HepG2 (cell line): ENCODE measurements at regions not wholly inside any gene's neighbourhood (a gene's known extent, or its start where the extent isn't known, plus 50 kb on each side); places are given as distances from the start of the nearest gene placed in this dataset.

Source experiments
- ATAC-seq: fragments of 200-7000 bp; cut with Tn5 transposase; 3 replicates; pipeline ENCODE4 v1.9.1; 2020; ENCODE audit warnings: mild to moderate bottlenecking, moderate library complexity
- BruUV-seq: library from RNA; stranded (reverse); fragments of 400-500 nt; replicated peaks from 2 replicates; lab custom pipeline; 2021; lab: Mats Ljungman, UMichigan
- CTCF ChIA-PET: fragments of 300-600 bp; formaldehyde crosslinking; extraction: SDS; loops from one replicate; lab custom pipeline; 2021; ENCODE audit warnings: low total read pairs, inconsistent platforms, low intra/inter-chr PET ratio; lab: Yijun Ruan, JAX
- POLR2A ChIA-PET: fragments of 350-600 bp; sonication (Branson Sonifier 250); formaldehyde crosslinking; loops from one replicate; lab custom pipeline; 2020; ENCODE audit warnings: antibody characterized with exemption, inconsistent platforms; lab: Yijun Ruan, JAX
- DNase-seq: peaks from one replicate; pipeline ENCODE4 v3.0.0-alpha.2; 2015; ENCODE audit warnings: low spot score
- FAIRE-seq: peaks from 3 replicates; lab custom pipeline; 2011; peaks lifted over from hg19 to GRCh38; lab: Jason Lieb, UNC
- H2AFZ ChIP-seq: one replicate; pipeline ENCODE4 v1.6.1; 2011; ENCODE audit warnings: low read length, inconsistent platforms
- H3K27ac ChIP-seq: fragments of 300-600 bp; 3 replicates; pipeline ENCODE4 v1.8.0; 2011; ENCODE audit warnings: mixed run types, mild to moderate bottlenecking, mixed read lengths, low read length, inconsistent platforms; ENCODE audit not compliant: insufficient read depth; ENCODE audit errors: extremely low read length
- H3K27me3 ChIP-seq, 2 experiments: fragments of 200-600 bp in 1 of 2; 2 replicates in 1 of 2; 3 replicates in 1 of 2; pipeline versions ENCODE4 v1.6.0 to v1.8.0; 2011; ENCODE audit warnings: low read length in 2 of 2, mild to moderate bottlenecking in 2 of 2, moderate library complexity in 2 of 2, inconsistent platforms in 1 of 2; ENCODE audit not compliant: insufficient read depth in 2 of 2, control insufficient read depth in 1 of 2
- H3K36me3 ChIP-seq, 2 experiments: fragments of 200-600 bp in 1 of 2; replicated peaks in 1 of 2; 2 replicates in 1 of 2; 3 replicates in 1 of 2; pipeline versions ENCODE4 v1.5.1 to v1.8.0; 2011; ENCODE audit warnings: low read length in 2 of 2, inconsistent platforms in 1 of 2; ENCODE audit not compliant: insufficient read depth in 2 of 2, control insufficient read depth in 1 of 2
- H3K4me1 ChIP-seq: 2 replicates; pipeline ENCODE4 v1.5.1; 2012; ENCODE audit warnings: low read length, inconsistent platforms; ENCODE audit not compliant: insufficient read depth
- H3K4me2 ChIP-seq: 2 replicates; pipeline ENCODE4 v1.6.0; 2011; ENCODE audit warnings: low read depth, low read length, inconsistent platforms
- H3K4me3 ChIP-seq, 3 experiments: fragments of 200-600 bp in 1 of 3; sonication (generic), shearing (Covaris generic) in 1 of 3; replicated peaks in 1 of 3; 2 replicates each; pipeline ENCODE4 v1.5.1; 2011 to 2016; ENCODE audit warnings: low read length in 3 of 3, inconsistent platforms in 2 of 3, low read depth in 2 of 3, mild to moderate bottlenecking in 2 of 3, control low read depth in 1 of 3, mixed read lengths in 1 of 3; ENCODE audit not compliant: insufficient read depth in 1 of 3
- H3K79me2 ChIP-seq: one replicate; pipeline ENCODE4 v1.6.1; 2011; ENCODE audit warnings: low read length, inconsistent platforms; ENCODE audit not compliant: insufficient read depth
- H3K9ac ChIP-seq: 2 replicates; pipeline ENCODE4 v1.6.0; 2011; ENCODE audit warnings: mild to moderate bottlenecking, low read depth, low read length, inconsistent platforms; ENCODE audit not compliant: insufficient read depth
- H3K9me3 ChIP-seq: 2 replicates; pipeline ENCODE4 v1.5.1; 2012; ENCODE audit warnings: mild to moderate bottlenecking, low read length
- H4K20me1 ChIP-seq: 2 replicates; pipeline ENCODE4 v1.6.0; 2011; ENCODE audit warnings: inconsistent platforms, mild to moderate bottlenecking, low read length, moderate library complexity; ENCODE audit not compliant: insufficient read depth
- AGO2 ChIP-seq: fragments of 200-400 bp; formaldehyde crosslinking; optimal IDR thresholded peaks from 2 replicates; pipeline ENCODE3; 2017; ENCODE audit warnings: mild to moderate bottlenecking, low read depth, low read length, moderate library complexity
- FOSL1 ChIP-seq: sonication (generic); formaldehyde crosslinking; IDR thresholded peaks from 2 replicates; pipeline ENCODE4 v1.9.0; 2021; ENCODE audit warnings: missing genetic modification reagents, borderline replicate concordance
- GPN1 ChIP-seq: sonication (generic); formaldehyde crosslinking; IDR thresholded peaks from 2 replicates; pipeline ENCODE4 v1.5.1; 2020; ENCODE audit warnings: missing genetic modification reagents, borderline replicate concordance
- HHEX ChIP-seq: IDR thresholded peaks from 2 replicates; pipeline ENCODE4 v1.6.1; 2016; ENCODE audit warnings: control low read depth
- KLF15 ChIP-seq: sonication (generic); formaldehyde crosslinking; IDR thresholded peaks from 2 replicates; pipeline ENCODE4 v1.8.1; 2023; ENCODE audit warnings: borderline replicate concordance, mild to moderate bottlenecking, inconsistent platforms, missing genetic modification reagents, mixed read lengths
- MIER3 ChIP-seq: IDR thresholded peaks from 2 replicates; pipeline ENCODE4 v1.6.1; 2016; ENCODE audit warnings: missing compliant biosample characterization, borderline replicate concordance
- NFE2L2 ChIP-seq: fragments of 150-350 bp; IDR thresholded peaks from 2 replicates; pipeline ENCODE4 v1.6.1; 2014; ENCODE audit warnings: low read length
- NKX3-1 ChIP-seq: sonication (generic); formaldehyde crosslinking; IDR thresholded peaks from 2 replicates; pipeline ENCODE4 v1.5.0; 2020; ENCODE audit warnings: missing genetic modification reagents
- PBX3 ChIP-seq: sonication (generic); formaldehyde crosslinking; IDR thresholded peaks from 2 replicates; pipeline ENCODE4 v1.8.1; 2023; ENCODE audit warnings: missing genetic modification reagents, inconsistent platforms, borderline replicate concordance
- POLR2AphosphoS2 ChIP-seq: IDR thresholded peaks from 2 replicates; pipeline ENCODE4 v1.6.1; 2011; ENCODE audit warnings: low read depth, low read length, improper control_type of control experiment
- SIX1 ChIP-seq: sonication (generic); formaldehyde crosslinking; IDR thresholded peaks from 2 replicates; pipeline ENCODE4 v1.4.0; 2020; ENCODE audit warnings: missing genetic modification reagents, borderline replicate concordance
- SNAI1 ChIP-seq: sonication (generic); formaldehyde crosslinking; IDR thresholded peaks from 2 replicates; pipeline ENCODE4 v1.5.0; 2020; ENCODE audit warnings: mild to moderate bottlenecking, missing genetic modification reagents, borderline replicate concordance
- SP5 ChIP-seq: IDR thresholded peaks from 2 replicates; pipeline ENCODE4 v1.6.1; 2016; ENCODE audit warnings: low read depth, borderline replicate concordance
- STAG1 ChIP-seq: sonication (generic); formaldehyde crosslinking; IDR thresholded peaks from 2 replicates; pipeline ENCODE4 v1.4.0; 2020; ENCODE audit warnings: missing genetic modification reagents
- TBP ChIP-seq: sonication (generic); formaldehyde crosslinking; IDR thresholded peaks from 2 replicates; pipeline ENCODE4 v1.5.0; 2020; ENCODE audit warnings: missing genetic modification reagents
- ZBTB3 ChIP-seq: sonication (generic); formaldehyde crosslinking; IDR thresholded peaks from 2 replicates; pipeline ENCODE4 v1.4.0; 2020; ENCODE audit warnings: low read depth, mild to moderate bottlenecking, moderate library complexity, missing genetic modification reagents, borderline replicate concordance
- ZBTB43 ChIP-seq: sonication (generic); formaldehyde crosslinking; conservative IDR thresholded peaks from 2 replicates; pipeline ENCODE4 v1.4.0; 2020; ENCODE audit warnings: missing genetic modification reagents
- ZFP62 ChIP-seq: sonication (generic); formaldehyde crosslinking; IDR thresholded peaks from 2 replicates; pipeline ENCODE4 v1.4.0; 2020; ENCODE audit warnings: missing genetic modification reagents
- ZNF446 ChIP-seq: sonication (generic); formaldehyde crosslinking; IDR thresholded peaks from 2 replicates; pipeline ENCODE4 v1.5.0; 2020; ENCODE audit warnings: mild to moderate bottlenecking, missing genetic modification reagents
- WGBS: methylation state at CpG from one replicate; pipeline ENCODE4 v1.1.6; 2017; ENCODE audit warnings: low lambda C conversion rate; 5-methylcytosine and 5-hydroxymethylcytosine counted together
- in situ Hi-C: cut with HindIII; loops from 2 replicates; pipeline ENCODE4 v1.10.0; 2017; ENCODE audit warnings: low pct_unique_long_range_greater_than_20kb; ENCODE audit not compliant: extremely low pct_ligation_motif_present
- intact Hi-C: fragments of 100-400 bp; cut with micrococcal nuclease; formaldehyde crosslinking; loops from one replicate; pipeline ENCODE4 v1.10.0; 2022; ENCODE audit not compliant: unreplicated experiment

GRCh38 chr14:50006141-50006540 lies 110.2 kb downstream of the VCPKMT start:
- peaks cover 46% of the 10 kb centered on the region for H3K4me1 ChIP-seq
- no peaks in the 10 kb centered on the region for H3K79me2 ChIP-seq
- 71% methylated on average over 4 of the region's 4 CpGs for WGBS
- H3K9me3 ChIP-seq, result no peaks in the 10 kb centered on the region
- no peak for DNase-seq
- H3K36me3 ChIP-seq, result no peaks in the 10 kb centered on the region
- H3K27ac ChIP-seq, result no peak overlapping the region
- H3K27me3 ChIP-seq, result no peaks in the 10 kb centered on the region
- BruUV-seq, result no TSS peak
- no peak for FAIRE-seq
- intact Hi-C loops, result loop anchor here (10.0 kb wide), 1 partner anchor 61 kb away; no protein-coding TSS in a partner anchor
- no peak for ATAC-seq
- in situ Hi-C loops, result no loop called here
- no peak overlapping the region for H3K9ac ChIP-seq
- CTCF ChIA-PET, result no interaction called here
- TF ChIP-seq KLF15 (CRISPR knock-in tag), result no peak
- no peak for TF ChIP-seq MIER3 (CRISPR knock-in tag)
- TF ChIP-seq GPN1, result no peak
- no peak for TF ChIP-seq ZFP62 (CRISPR knock-in tag)
- TF ChIP-seq AGO2, result no peak
- no peak for TF ChIP-seq STAG1 (CRISPR knock-in tag)
- TF ChIP-seq SNAI1 (CRISPR knock-in tag), result no peak
- no peak for TF ChIP-seq FOSL1 (CRISPR knock-in tag)
- no peak for TF ChIP-seq HHEX (CRISPR knock-in tag)
- TF ChIP-seq PBX3 (CRISPR knock-in tag), result no peak
- TF ChIP-seq ZBTB3 (CRISPR knock-in tag), result no peak
- no peak for TF ChIP-seq SIX1
- TF ChIP-seq SP5 (CRISPR knock-in tag), result no peak
- TF ChIP-seq ZNF446 (CRISPR knock-in tag), result no peak
- TF ChIP-seq NFE2L2, result no peak
- TF ChIP-seq POLR2AphosphoS2, result no peak
- no peak for TF ChIP-seq NKX3-1
- TF ChIP-seq ZBTB43 (CRISPR knock-in tag), result no peak
- no peak for TF ChIP-seq TBP (CRISPR knock-in tag)
- no peak overlapping the region for H2AFZ ChIP-seq
- H3K4me2 ChIP-seq, result no peak overlapping the region
- H3K4me3 ChIP-seq, result no peak overlapping the region
- no peaks in the 10 kb centered on the region for H4K20me1 ChIP-seq
- POLR2A ChIA-PET, result no interaction called here
